ENCODE measurements at regions not wholly inside any gene's neighbourhood (a gene's known extent, or its start where the extent isn't known, plus 50 kb on each side); places are given as distances from the start of the nearest gene placed in this dataset.

GRCh38 chr13:34246511-34246910 lies 428.6 kb downstream of the RFC3 start:
- Mint-ChIP-seq H3K4me3 (no peak overlapping the region), H3K27ac (no peak overlapping the region), H3K27me3 (ENCODE audit: low read depth in 3 of 3) (peaks cover 0 to 2% (median 0%) of the 10 kb centered on the region in 3 donors), H3K36me3 (no peaks in the 10 kb centered on the region), H3K4me1 (no peaks in the 10 kb centered on the region), H3K9me3 (peaks cover 0 to 4% (median 2%) of the 10 kb centered on the region in 7 donors)
- Histone ChIP-seq H3K9ac (ENCODE audit: insufficient read depth, low read length, poor library complexity, severe bottlenecking) (no peak overlapping the region), H3K4me2 (replicated peaks; ENCODE audit: extremely low read depth, low read length, poor library complexity, severe bottlenecking) (no peak overlapping the region), H2AFZ (ENCODE audit: insufficient read depth, low read depth, low read length, poor library complexity, severe bottlenecking) (no peak overlapping the region), H3K27ac (ENCODE audit: low read depth in 1 of 2, low read length in 2 of 2) (no peak overlapping the region), H4K20me1 (ENCODE audit: insufficient read depth, low read length) (no peaks in the 10 kb centered on the region), H3K79me2 (ENCODE audit: insufficient read depth, low read length) (no peaks in the 10 kb centered on the region), H3K4me3 (replicated peaks in 1 of 3; ENCODE audit: low read depth in 2 of 3, low read length in 3 of 3) (no peak overlapping the region), H3K4me1 (ENCODE audit: control insufficient read depth in 1 of 2, insufficient read depth in 2 of 2, low read length in 2 of 2) (no peaks in the 10 kb centered on the region), H3K36me3 (replicated peaks in 1 of 2; ENCODE audit: control insufficient read depth in 1 of 2, insufficient read depth in 2 of 2, low read length in 2 of 2) (no peaks in the 10 kb centered on the region), H3K9me3 (replicated peaks in 1 of 2; ENCODE audit: control insufficient read depth in 1 of 2, insufficient read depth in 1 of 2, low read length in 2 of 2) (peaks cover 3 to 6% of the 10 kb centered on the region in 2 donors), H3K27me3 (ENCODE audit: control insufficient read depth in 2 of 2, insufficient read depth in 2 of 2, low read length in 2 of 2) (no peaks in the 10 kb centered on the region)
- intact Hi-C loops (cut with micrococcal nuclease): no loop called here
- TF ChIP-seq, protein P1, sequence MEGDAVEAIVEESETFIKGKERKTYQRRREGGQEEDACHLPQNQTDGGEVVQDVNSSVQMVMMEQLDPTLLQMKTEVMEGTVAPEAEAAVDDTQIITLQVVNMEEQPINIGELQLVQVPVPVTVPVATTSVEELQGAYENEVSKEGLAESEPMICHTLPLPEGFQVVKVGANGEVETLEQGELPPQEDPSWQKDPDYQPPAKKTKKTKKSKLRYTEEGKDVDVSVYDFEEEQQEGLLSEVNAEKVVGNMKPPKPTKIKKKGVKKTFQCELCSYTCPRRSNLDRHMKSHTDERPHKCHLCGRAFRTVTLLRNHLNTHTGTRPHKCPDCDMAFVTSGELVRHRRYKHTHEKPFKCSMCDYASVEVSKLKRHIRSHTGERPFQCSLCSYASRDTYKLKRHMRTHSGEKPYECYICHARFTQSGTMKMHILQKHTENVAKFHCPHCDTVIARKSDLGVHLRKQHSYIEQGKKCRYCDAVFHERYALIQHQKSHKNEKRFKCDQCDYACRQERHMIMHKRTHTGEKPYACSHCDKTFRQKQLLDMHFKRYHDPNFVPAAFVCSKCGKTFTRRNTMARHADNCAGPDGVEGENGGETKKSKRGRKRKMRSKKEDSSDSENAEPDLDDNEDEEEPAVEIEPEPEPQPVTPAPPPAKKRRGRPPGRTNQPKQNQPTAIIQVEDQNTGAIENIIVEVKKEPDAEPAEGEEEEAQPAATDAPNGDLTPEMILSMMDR (IDR thresholded peaks at IDR 0.05): no peak
- no CpG with 5 or more reads among the region's 2 CpGs for WGBS (ENCODE audit: insufficient coverage)
- peak in 1 of 3 donors; percentile 7 for DNase-seq

DNA sequence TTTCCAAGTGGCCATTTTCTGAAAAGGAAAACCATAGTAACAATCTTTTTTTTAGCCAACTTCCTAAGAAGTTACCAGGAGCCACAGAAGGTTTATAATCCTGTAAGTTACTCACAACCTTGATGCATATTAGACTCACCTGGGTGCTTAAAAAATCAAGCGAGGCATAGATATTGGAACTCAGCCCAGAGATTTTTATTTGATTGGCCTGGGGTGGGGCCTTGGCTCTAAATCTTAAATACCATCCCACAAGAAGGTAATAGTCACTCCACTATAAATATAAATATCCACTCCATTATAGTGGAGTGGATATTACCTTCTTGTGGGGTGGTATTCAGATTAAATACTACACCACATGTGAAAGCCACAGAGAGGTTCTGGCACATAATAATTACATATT lies 429.6 kb downstream of the RFC3 start:
- peaks cover 0 to 5% (median 1%) of the 10 kb centered on the region in 7 donors for H3K9me3 Mint-ChIP-seq
- no peak overlapping the region for H2AFZ ChIP-seq (ENCODE audit: insufficient read depth, low read depth, low read length, poor library complexity, severe bottlenecking)
- no peak for DNase-seq
- no CpG with 5 or more reads among the region's 1 CpG for WGBS (ENCODE audit: insufficient coverage)
- TF ChIP-seq, protein P1 (IDR thresholded peaks at IDR 0.05): no peak
- peaks cover 0 to 3% of the 10 kb centered on the region in 2 donors for H3K9me3 ChIP-seq (replicated peaks in 1 of 2; ENCODE audit: control insufficient read depth in 1 of 2, insufficient read depth in 1 of 2, low read length in 2 of 2)
- no peak overlapping the region for H3K27ac Mint-ChIP-seq
- H3K4me1 Mint-ChIP-seq: no peaks in the 10 kb centered on the region
- no peak overlapping the region for H3K4me3 ChIP-seq (replicated peaks in 1 of 3; ENCODE audit: low read depth in 2 of 3, low read length in 3 of 3)
- H3K36me3 Mint-ChIP-seq: no peaks in the 10 kb centered on the region
- H3K36me3 ChIP-seq (replicated peaks in 1 of 2; ENCODE audit: control insufficient read depth in 1 of 2, insufficient read depth in 2 of 2, low read length in 2 of 2): no peaks in the 10 kb centered on the region
- no peaks in the 10 kb centered on the region for H3K27me3 ChIP-seq (ENCODE audit: control insufficient read depth in 2 of 2, insufficient read depth in 2 of 2, low read length in 2 of 2)
- intact Hi-C loops (cut with micrococcal nuclease): no loop called here
- no peaks in the 10 kb centered on the region for H3K79me2 ChIP-seq (ENCODE audit: insufficient read depth, low read length)
- H3K27me3 Mint-ChIP-seq (ENCODE audit: low read depth in 3 of 3): peaks cover 0 to 2% (median 0%) of the 10 kb centered on the region in 3 donors
- H4K20me1 ChIP-seq (ENCODE audit: insufficient read depth, low read length): no peaks in the 10 kb centered on the region
- no peak overlapping the region for H3K9ac ChIP-seq (ENCODE audit: insufficient read depth, low read length, poor library complexity, severe bottlenecking)
- no peak overlapping the region for H3K27ac ChIP-seq (ENCODE audit: low read depth in 1 of 2, low read length in 2 of 2)
- no peaks in the 10 kb centered on the region for H3K4me1 ChIP-seq (ENCODE audit: control insufficient read depth in 1 of 2, insufficient read depth in 2 of 2, low read length in 2 of 2)
- no peak overlapping the region for H3K4me2 ChIP-seq (replicated peaks; ENCODE audit: extremely low read depth, low read length, poor library complexity, severe bottlenecking)
- H3K4me3 Mint-ChIP-seq: no peak overlapping the region
